HepG2 (cell line): ENCODE measurements at regions not wholly inside any gene's neighbourhood (a gene's known extent, or its start where the extent isn't known, plus 50 kb on each side); places are given as distances from the start of the nearest gene placed in this dataset.
"Not testable (repeated sequence)": the region's sequence is repeated elsewhere in the genome, so short reads cannot be mapped to it uniquely, and the experiment has no call there.

ENCODE experiments used
- ASH2L ChIP-seq: fragments of 300-600, 200-600 bp; sonication (generic); IDR thresholded peaks from 2 replicates; pipeline ENCODE4 v1.7.0; 2017; ENCODE audit warnings: low read depth, mild to moderate bottlenecking, moderate library complexity, mixed read lengths, low read length; ENCODE audit not compliant: insufficient read length
- FLYWCH1 ChIP-seq: sonication (generic); formaldehyde crosslinking; IDR thresholded peaks from 2 replicates; pipeline ENCODE4 v1.8.1; 2023; ENCODE audit warnings: mild to moderate bottlenecking, missing genetic modification reagents
- FOSL2 ChIP-seq: sonication (generic); formaldehyde crosslinking; IDR thresholded peaks from 2 replicates; pipeline ENCODE4 v1.4.0; 2020; ENCODE audit warnings: missing genetic modification reagents
- TBL1XR1 ChIP-seq: fragments of 150-350 bp; IDR thresholded peaks from 2 replicates; pipeline ENCODE4 v1.6.1; 2014; ENCODE audit warnings: borderline replicate concordance, low read length; ENCODE audit not compliant: partially characterized antibody
- TBP ChIP-seq: sonication (generic); formaldehyde crosslinking; IDR thresholded peaks from 2 replicates; pipeline ENCODE4 v1.5.0; 2020; ENCODE audit warnings: missing genetic modification reagents
- TP53 ChIP-seq: sonication (generic); formaldehyde crosslinking; conservative IDR thresholded peaks from 2 replicates; pipeline ENCODE4 v1.4.0; 2020; ENCODE audit warnings: missing genetic modification reagents
- ZNF24 ChIP-seq: fragments of 450-650 bp; IDR thresholded peaks from 2 replicates; pipeline ENCODE4 v1.6.1; 2017; ENCODE audit warnings: antibody characterized with exemption, mild to moderate bottlenecking
- ZNF75D ChIP-seq: sonication (generic); formaldehyde crosslinking; IDR thresholded peaks from 2 replicates; pipeline ENCODE4 v1.8.1; 2023; ENCODE audit warnings: missing genetic modification reagents, mild to moderate bottlenecking, borderline replicate concordance

DNA sequence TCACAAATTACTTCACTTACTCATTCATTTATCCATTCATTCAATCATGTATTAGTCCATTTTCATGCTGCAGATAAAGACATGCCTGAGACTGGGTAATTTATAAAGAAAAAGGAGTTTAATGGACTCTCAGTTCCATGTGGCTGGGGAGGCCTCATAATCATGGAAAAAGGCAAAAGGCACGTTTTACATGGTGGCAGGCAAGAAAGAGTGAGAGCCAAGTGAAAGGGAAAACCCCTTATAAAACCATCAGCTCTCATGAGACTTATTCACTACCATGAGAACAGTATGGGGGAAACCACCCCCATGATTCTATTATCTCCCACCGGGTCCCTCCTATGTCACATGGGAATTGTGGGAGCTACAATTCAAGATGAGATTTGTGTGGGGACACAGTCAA lies 452.0 kb downstream of the MIAT start:
- not testable (repeated sequence) for TF ChIP-seq ZNF75D (CRISPR knock-in tag); FOSL2 (CRISPR knock-in tag); TBP; ASH2L; ZNF24; FLYWCH1 (CRISPR knock-in tag); TP53 (CRISPR knock-in tag); TBL1XR1
